Hematopoietic multipotent progenitor cell treated with erythropoietin and hydrocortisone succinate and interleukin-3 and kit ligand, for 6 days (in vitro differentiated cells): ENCODE measurements at regions not wholly inside any gene's neighbourhood (a gene's known extent, or its start where the extent isn't known, plus 50 kb on each side); places are given as distances from the start of the nearest gene placed in this dataset.
A peak's percentile ranks its signal among the peaks of the same experiment; 100 is the strongest.
"Not testable (repeated sequence)": the region's sequence is repeated elsewhere in the genome, so short reads cannot be mapped to it uniquely, and the experiment has no call there.

Source experiments
- DNase-seq: peaks from one replicate; pipeline ENCODE4 v3.0.0-alpha.2; 2015

DNA sequence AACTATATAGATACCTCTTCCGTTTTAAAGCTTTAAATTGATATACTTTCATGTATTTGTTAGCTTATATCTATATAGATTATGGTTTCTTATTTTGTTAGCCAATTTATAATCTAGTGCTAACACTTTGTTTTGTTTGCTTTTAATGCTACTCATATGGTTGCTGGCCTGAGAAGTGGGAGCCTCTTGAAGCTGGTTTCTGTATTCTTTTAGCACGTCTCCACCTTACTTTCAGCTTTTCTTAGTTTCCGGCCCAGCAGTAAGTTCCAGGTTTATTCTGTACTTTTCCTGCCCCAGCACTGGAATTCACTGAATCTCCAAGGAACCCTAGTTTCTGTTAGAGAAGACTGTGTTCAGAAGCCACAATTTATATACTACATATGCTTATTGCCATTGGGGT, 458.9 kb downstream of the PRR16 start:
- DNase-seq: no peak

DNA sequence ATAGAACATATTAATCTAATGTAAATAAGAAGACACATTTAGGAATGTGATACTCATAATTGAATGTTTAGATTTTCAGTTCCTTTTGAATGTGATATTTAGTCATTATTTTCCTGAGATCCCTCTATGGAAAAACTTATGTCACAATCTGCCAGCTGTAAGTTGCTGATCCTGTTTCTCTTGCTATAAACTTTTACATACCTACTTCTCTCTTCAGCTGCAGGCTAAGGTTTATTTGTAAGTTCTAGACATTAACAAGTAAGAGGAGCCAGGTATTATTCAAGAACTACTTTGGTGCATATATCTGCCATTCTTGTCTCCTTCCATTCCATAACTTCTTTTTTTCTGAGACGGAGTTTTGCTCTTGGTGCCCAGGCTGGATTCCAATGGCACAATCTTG, 462.4 kb downstream of the PRR16 start:
- no peak for DNase-seq

DNA sequence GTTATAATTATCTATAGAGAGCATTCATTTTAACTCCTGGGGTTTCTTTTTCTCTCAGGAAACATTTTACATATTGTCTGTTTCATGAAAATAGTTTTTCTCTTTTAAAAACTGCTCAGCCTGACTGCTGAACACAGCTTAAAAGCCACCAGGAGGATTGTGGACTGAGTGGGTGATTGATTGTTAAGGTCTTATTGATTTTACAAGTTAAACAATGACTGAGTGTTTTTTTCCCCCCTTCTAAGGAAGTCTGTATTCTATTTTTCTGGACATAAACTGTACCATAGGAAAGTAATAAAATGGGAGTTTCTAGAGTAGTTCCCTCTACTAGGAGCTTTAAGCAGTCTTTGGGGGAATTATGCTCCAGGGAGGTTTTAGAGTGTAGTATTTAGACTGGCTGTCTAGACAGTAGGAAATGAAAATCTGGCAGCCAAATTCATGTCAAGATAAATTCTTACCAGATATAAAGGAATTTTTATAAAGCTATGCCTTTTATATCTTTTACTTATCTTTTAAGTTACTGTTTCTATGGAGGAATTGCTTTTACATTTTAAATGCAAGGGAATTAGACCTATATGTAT, 463.9 kb downstream of the PRR16 start:
- DNase-seq: no peak

DNA sequence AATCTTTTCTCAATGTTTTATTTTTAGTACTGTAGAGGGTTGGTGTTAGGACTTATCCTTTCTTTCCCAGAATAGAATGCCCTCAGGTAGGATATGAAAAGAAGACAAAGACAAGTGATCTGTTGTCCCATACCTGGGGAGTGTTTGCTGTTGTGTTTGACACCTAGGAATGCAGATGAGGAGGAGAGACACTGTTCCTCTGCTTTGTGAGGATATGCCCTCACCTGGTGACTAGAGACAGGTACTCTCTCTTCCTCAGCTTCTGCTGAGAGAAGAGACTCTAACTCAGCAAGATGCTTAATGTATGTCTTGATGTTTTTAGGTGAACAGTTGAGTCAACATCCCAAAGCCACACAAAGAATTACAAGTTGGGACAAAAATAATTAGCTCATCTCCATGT, 468.4 kb downstream of the PRR16 start:
- DNase-seq: no peak

DNA sequence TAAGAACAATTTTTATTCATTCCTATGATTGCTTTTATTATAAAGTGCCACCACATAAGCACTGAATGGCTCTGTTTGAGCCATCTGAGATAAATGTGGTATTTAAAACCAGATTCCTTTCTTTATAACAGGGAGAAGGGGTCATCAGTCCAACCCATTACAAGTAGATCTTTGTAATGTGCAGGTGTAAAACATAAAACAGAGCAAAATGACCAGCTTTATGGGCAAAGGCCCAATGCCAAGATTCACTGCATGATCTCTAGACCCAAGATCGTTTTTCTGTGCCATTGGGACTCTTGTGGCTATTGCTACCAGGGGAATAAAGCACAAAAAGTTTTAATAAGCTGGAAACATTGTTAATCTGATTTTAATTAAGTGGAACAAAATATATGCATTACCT, 469.9 kb downstream of the PRR16 start:
- DNase-seq: no peak

DNA sequence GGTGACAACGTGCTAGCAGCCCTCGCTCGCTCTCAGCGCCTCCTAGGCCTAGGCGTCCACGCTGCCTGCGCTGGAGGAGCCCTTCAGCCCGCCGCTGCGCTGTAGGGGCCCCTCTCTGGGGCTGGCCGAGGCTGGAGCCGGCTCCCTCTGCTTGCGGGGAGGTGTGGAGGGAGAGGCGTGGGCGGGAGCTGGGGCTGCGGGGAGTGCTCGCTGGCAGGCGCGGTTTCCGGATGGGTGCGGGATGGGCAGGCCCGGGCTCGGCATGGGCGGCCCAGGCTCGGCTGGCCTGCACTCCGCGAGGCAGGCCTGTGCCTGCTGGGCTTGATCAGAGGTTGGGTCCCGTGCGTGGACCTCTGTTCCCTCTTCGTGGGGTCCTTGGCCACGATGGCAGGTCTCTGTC, 472.6 kb downstream of the PRR16 start:
- DNase-seq: no peak

DNA sequence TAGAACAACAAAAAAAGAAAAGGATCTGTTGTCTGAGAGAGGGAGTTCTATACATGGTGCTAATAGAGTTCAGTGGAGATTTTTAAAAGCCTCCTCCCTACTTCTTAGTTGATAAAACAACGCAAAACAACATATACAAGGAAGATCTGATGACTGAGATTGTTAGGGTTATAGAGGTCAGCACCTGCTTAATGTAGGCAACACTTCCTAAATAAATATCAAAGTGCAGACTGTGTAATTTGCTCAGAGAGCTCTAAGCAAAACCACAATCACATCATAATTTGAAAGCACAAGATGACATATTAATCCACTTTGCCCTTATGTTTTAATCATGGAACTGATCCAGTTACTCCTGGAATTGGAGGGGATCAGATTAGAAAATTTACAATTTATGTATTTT, 474.5 kb downstream of the PRR16 start:
- no peak for DNase-seq

DNA sequence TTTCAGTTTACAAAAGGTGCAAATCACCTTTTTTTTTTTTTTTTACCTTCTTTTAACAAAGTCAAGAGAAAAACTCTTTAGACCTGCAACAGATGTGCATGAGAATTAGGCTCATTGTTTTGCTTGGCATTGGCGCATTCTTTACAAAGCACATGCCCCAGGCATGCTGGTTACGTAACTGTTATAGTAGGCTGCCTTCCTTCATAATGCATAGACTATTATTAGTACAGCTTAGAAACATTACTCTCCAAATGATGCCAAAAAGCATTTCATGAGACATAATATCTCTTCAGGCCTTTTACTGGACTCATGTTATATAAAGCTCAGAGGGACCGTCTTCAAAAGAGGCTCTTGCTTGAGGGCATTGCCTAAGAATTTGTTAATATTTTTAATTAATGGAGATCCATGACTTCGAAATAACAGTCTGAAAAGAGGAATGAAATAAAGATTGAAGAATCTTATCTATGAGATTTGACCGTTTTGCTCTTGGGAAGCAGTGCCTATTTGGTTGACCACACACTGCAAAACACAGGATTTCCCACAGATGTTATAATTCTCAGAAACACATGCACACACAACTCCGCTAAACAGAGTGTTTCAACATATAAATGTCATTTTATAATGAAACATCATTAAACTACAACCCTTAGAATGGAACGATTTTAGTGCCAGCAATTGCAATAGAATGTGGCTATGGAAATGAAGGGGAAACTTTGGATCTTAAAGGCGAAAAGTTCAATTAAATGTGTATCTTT, 478.7 kb downstream of the PRR16 start:
- no peak for DNase-seq

DNA sequence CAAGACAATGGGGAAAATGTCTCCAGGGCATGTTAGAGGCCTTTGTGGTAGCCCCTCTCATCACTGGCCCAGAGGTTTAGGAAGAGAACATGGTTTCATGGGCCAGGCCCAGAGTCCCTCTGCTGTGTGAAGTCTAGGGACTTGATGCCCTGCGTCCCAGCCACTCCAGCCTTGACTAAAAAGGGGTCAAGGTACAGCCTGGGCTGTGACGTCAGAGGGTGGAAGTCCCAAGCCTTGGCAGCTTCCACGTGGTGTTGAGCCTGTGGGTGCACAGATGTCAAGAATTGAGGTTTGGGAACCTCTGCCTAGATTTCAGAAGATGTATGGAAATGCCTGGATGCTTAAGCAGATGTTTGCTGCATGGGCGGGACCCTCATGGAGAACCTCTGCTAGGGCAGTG, 485.5 kb downstream of the PRR16 start:
- DNase-seq: not testable (repeated sequence)

DNA sequence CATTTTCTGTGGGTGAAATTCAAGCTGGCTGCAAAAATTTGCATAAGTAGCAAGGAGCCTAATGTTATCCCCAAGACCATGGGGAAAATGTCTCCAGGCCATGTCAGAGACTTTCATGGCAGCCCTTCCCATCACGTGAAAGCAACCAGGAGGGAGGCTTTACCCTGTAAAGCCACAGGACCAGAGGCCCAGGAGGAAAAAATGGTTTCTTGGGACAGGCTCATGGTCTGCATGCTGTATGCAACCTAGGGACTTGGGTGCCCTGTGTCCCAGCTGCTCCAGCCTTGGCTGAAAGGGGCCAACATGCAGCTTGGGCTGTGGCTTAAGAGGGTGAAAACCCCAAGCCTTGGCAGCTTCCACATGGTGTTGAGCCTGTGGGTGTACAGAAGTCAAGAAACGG, 489.3 kb downstream of the PRR16 start:
- DNase-seq: not testable (repeated sequence)

DNA sequence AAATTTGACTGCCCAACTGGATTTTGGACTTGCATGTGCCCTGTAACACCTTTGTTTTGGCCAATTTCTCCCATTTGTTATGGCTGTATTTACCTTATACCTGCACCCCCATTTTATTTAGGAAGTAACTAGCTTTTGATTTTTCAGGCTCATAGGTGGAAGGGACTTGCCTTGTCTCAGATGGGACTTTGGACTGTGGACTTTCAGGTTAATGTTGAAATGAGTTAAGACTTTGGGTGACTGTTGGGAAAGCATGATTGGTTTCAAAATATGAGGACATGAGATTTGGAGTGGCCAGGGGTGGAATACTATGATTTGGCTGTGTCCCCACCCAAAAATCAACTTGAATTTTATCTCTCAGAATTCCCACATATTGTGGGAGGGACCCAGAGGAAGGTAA, 490.2 kb downstream of the PRR16 start:
- DNase-seq: no peak

DNA sequence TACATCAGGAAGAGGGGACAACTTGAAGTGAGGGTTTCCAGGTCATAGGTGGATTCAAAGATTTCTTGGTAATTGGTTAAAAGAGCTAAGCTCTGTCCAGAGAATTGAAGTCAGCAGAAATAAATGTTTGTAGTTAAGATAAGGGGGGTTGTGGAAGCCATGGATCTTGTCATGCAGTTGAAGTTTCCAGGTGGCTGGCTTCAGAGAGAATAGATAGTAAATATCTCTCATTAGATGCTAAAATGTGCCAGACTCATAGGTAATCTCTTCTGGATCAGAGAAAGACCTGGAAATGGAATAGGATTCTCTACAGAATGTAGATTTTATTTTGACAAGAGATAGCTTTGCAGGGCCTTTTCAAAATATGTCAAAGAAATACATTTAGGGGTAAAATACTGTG, 491.7 kb downstream of the PRR16 start:
- DNase-seq: no peak

DNA sequence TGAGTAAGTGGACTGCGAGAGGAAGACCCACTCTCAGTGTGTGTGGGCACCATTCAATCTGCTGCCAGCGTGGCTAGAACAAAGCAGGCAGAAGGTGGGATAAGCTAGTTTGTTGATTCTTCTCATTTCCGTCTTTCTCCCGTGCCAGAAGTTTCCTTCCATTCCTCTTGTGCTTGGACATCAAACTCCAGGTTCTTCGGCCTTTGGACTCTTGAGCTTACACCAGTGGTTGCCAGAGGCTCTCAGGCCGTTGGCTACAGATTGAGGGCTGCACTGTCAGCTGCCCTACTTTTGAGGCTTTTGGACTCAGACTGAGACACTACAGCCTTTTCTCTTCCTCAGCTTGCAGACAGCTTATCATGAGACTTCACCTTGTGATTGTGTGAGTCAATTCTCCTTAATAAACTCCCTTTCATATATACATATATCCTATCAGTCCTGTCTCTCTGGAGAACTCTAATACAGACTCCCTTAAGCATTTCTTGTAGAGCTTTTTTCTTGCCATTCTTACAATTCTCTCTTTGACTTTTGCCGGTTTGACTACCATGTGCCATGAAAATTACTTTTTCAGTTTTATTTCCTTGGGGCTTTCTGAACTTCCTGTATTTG, 494.9 kb downstream of the PRR16 start:
- DNase-seq: no peak

DNA sequence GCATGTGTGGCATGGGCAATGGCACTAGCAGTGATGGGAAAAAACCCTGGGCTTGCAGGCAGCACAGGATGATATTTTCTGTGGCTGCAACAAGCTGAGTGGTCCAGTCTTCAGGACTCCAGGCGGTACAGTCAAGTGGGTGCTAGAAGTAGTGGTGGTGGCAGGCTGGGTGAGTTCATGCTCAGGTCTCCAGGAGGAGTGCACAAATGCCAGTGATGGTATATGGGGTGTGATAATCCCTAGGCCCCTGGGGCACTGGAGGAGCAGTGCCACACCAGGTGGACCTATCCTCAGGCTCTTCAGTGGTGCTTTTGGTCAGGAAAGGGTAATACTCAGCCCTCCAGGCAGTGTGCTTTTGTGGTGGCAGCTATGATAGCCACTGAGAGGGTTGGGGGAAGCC, 496.4 kb downstream of the PRR16 start:
- no peak for DNase-seq

DNA sequence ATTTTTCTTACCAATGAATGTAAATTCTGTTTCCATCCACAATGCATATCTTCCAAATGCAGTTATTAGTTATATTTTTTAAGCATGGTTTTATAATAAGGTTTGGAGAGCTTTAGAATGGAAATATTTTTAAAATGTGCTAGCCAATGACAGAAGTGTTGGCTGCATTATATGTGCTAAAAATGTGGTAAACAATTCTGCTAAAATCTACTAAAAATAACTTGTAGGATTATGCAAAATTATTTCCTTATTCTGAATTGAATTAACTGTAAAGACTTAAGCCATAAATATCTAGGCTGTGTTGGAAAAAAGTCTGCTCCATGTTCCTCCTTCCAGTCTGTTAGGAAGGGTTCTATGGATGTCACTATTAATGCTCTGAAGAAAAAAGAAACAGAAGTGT, 503.3 kb downstream of the PRR16 start:
- no peak for DNase-seq

DNA sequence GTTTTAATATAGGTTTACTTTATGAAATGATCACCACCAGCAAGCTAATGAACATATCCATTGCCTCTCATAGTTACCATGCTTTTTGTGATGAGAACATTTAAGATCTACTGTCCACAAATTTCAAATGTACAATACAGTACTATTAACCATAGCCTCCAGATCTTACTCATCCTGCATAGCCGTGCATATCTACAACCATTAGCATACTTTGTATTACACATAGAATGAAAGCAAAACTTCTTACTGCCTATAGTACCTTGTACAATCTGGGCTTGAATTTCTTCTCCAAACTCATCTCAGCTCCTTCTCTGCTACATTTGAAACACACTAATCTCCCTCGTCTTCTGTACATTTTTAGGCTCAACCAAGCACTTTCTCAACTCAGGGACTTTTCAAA, 510.6 kb downstream of the PRR16 start:
- DNase-seq: no peak

DNA sequence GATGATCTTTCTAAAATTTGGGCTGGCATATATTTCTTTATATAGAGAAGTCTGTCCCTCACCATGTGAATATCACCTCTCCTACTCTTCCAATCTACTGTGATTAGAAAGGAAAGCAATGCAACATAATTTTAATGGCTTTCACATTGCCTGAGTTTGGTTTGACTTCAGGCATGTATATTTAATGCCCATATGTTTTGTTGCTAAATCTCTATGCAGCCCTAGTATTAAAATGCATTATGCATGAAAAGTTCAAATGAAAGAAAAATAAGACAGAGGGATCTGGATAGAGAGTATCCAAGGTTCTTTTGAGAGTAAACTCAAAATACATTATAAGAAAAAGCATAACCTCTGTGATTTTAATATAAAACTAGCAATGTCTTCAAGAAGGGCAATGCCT, 518.3 kb downstream of the PRR16 start:
- DNase-seq: no peak

DNA sequence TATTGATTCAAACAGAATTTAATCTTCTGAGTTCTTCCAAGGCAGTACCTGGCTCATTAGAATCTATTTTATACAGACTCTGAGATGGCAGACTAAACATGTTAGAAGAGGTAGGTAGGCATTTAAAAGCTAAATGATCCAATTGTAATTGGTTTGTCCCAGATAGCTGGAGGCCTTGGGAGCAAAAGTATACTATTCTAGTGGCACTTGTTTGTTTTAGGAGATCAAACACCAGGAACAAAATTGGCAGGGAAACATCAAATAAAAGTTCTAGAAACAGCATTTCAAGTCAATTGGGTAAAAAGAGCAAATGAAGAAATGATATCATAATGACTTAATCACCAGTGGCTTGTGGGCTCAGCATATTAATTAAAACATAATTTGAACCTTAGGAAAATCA, 521.4 kb downstream of the PRR16 start:
- no peak for DNase-seq

DNA sequence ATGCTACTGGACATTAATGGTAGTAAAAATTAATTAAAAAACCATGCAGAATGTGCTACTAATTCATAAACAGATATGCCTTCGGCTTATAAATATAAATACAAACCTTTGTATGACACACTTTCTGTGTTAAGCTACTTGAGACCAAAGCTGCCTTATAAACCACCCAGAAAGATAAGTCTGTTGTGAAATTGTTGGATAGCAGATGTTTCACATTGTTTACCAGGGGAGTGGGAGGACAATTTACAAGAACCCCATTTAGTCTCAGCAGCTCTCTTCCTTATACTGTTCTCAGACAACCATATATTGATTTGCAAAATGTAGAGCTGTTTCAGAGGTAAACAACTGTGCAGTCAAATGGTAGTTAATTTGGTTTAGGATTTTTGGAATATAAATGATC, 524.4 kb downstream of the PRR16 start:
- DNase-seq: peak; percentile 10

DNA sequence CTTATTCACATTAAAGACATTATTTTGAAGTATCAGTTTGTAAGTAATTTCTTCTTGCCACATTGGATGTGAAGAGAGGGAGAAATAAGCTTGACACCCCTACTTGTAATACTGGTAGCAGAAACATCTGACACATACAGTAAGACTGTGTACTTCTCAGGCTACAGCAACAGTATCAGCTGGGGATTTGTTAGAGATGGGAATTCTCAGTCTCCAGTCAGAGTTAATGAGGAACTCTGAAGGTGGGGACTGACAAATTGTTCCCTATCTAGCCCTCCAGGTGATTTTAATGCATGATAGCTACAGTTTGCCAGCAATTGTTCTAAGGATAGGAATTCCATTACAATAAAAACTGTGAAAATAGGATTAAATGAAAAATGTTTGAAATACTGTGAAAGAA, 524.8 kb downstream of the PRR16 start:
- no peak for DNase-seq

DNA sequence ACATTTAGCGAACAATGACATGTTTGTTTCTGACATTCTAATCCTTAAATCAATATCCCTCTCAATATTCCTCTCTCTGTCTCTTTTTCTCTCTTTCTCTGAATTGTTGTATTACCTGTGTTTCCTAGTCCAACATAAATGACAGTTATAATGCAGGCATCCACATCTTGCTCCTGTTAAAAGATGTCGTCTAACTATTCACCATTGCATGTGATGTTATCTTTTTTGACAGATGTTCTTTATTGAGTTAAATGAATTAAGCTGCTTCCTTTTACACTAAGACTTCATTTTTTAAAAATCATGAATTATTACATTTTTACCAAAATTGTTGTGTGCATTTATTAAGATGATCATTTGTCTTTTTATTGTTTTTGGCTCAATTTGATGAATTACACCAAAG, 527.5 kb downstream of the PRR16 start:
- DNase-seq: no peak

DNA sequence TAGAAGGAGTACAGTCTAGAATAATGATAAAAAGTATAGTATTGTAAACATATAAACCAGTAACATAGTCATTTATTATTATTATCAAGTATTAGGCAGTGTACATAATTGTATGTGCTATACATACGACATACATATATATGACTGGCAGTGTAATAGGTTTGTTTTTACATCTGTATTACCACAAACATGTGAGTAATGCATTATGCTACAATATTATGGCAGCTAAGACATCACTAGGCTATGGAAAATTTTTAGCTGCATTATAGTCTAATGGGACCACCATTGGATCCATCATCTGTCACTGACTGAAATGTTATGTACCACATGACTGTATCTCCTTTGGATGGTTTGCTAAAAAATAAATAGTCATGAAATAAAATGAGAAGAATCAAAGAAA, 530.0 kb downstream of the PRR16 start:
- DNase-seq: no peak

DNA sequence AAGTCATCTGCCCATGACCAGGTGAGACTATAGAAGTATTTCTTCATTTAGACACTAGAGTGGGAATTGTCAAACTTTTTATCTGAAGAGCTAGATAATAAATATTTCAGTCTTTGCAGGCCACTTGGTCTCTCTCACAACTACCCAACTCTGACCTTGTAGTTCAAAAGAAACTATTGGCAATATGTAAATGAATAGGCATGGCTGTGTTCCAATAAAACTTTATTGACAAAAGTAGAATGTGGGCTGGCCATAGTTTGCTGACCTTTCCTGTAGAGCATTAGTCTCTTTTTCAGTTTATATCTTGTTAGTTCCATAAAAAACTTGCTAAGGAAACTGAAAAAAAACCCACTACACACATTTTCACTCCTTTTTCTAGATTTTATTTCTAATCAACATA, 535.5 kb downstream of the PRR16 start:
- DNase-seq: no peak

DNA sequence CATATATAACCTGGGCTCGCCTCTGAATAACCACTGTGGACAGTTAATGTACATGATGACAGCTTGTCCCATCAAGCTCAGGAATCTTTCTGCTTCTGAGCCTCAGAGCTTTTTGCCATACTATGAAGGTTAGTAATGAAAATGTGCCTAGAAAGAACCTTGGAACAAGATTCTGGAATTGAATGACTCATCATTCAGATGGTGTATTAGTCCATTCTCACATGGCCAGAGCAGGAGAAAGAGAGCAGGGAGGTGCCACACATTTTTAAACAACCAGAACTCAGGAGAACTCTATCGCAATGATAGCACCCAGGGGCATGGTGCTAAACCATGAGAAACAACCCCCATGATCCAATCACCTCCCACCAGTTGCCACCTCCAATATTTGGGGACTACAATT, 542.1 kb downstream of the PRR16 start:
- no peak for DNase-seq

DNA sequence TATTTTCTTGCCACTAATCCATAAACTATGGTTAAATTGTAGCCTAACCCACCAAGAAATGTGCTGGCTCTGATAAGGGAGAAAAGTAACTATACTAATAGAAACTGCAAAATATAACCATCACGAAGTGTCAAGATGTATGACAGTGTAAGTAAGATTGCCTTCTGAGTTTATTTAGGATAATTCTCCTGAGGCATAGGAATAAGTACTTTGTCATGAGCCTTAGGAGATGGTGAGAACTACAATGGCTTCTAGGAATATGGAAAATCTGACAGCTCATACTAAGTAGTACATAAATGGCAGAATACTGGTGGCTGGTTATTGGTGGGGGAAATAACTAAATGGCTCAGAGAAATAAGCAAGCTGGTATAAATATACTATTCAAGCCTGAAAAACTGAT, 543.9 kb downstream of the PRR16 start:
- DNase-seq: no peak
